ENCODE measurements at regions not wholly inside any gene's neighbourhood (a gene's known extent, or its start where the extent isn't known, plus 50 kb on each side); places are given as distances from the start of the nearest gene placed in this dataset.
"Not testable (repeated sequence)": the region's sequence is repeated elsewhere in the genome, so short reads cannot be mapped to it uniquely, and the experiment has no call there.

DNA sequence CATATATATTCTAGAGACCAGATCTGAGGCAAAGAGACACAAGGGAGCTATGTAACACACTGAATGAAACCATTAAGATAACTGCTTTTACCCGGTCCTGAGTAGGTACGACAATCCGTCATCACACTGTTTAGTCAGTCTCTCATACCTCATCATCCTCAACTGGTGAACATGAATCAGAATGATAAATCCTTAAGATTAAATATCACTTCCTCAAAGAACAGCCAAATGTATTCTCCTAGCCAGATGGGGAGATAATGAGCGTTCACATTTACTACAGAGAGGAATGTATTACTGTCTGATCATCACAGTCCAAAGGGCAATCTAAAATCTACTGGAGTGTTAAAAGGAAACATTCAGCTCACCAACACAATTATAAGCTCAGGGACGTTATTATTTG lies 319.4 kb upstream of the STAC start:
- no peak overlapping the region for H2BK15ac ChIP-seq (replicated peaks; ENCODE audit: low read depth)
- no peak for DNase-seq
- no peak overlapping the region for H4K5ac ChIP-seq (ENCODE audit: low read length)
- no peaks in the 10 kb centered on the region for H3K36me3 ChIP-seq (ENCODE audit: control insufficient read depth, insufficient read depth, low read length)
- no peak overlapping the region for H3K4me2 ChIP-seq (ENCODE audit: low read length)
- no peaks in the 10 kb centered on the region for H3K27me3 ChIP-seq (ENCODE audit: insufficient read depth, low read length, poor library complexity)
- no peak overlapping the region for H4K8ac ChIP-seq (ENCODE audit: low read depth, low read length)
- H3K9ac ChIP-seq (ENCODE audit: low read length) = no peak overlapping the region
- no peak overlapping the region for H3K18ac ChIP-seq (ENCODE audit: low read length)
- no peak overlapping the region for H2BK120ac ChIP-seq (ENCODE audit: low read depth, low read length)
- H3K23ac ChIP-seq (ENCODE audit: low read length) = no peak overlapping the region
- H3K4me3 ChIP-seq (ENCODE audit: low read length) = no peak overlapping the region
- H3K79me1 ChIP-seq (ENCODE audit: low read length) = no peaks in the 10 kb centered on the region
- no peaks in the 10 kb centered on the region for H3K4me1 ChIP-seq (ENCODE audit: control insufficient read depth, low read depth, low read length)
- no CpG with 5 or more reads among the region's 5 CpGs for WGBS (ENCODE audit: extremely low coverage, insufficient coverage, low lambda C conversion rate)
- no peak overlapping the region for H2BK5ac ChIP-seq (ENCODE audit: low read length)
- no peak overlapping the region for H2AK5ac ChIP-seq (ENCODE audit: low read length)
- H3K79me2 ChIP-seq (ENCODE audit: control insufficient read depth, insufficient read depth, low read length) = no peaks in the 10 kb centered on the region
- H3K4ac ChIP-seq (ENCODE audit: low read depth, low read length) = no peak overlapping the region
- H3K27ac ChIP-seq (ENCODE audit: low read depth, low read length) = no peak overlapping the region
- no peak overlapping the region for H3K56ac ChIP-seq (ENCODE audit: low read length)

- Histone ChIP-seq H3K18ac (ENCODE audit: low read length) (no peak overlapping the region), H3K4me3 (ENCODE audit: low read length) (no peak overlapping the region), H3K79me2 (ENCODE audit: control insufficient read depth, insufficient read depth, low read length) (no peaks in the 10 kb centered on the region), H2BK15ac (replicated peaks; ENCODE audit: low read depth) (no peak overlapping the region), H4K5ac (ENCODE audit: low read length) (no peak overlapping the region), H2AK5ac (ENCODE audit: low read length) (no peak overlapping the region), H3K56ac (ENCODE audit: low read length) (no peak overlapping the region), H2BK120ac (ENCODE audit: low read depth, low read length) (no peak overlapping the region), H3K36me3 (ENCODE audit: control insufficient read depth, insufficient read depth, low read length) (no peaks in the 10 kb centered on the region), H3K9ac (ENCODE audit: low read length) (no peak overlapping the region), H3K27me3 (ENCODE audit: insufficient read depth, low read length, poor library complexity) (no peaks in the 10 kb centered on the region), H3K4ac (ENCODE audit: low read depth, low read length) (no peak overlapping the region), H3K27ac (ENCODE audit: low read depth, low read length) (no peak overlapping the region), H3K4me2 (ENCODE audit: low read length) (no peak overlapping the region), H2BK5ac (ENCODE audit: low read length) (no peak overlapping the region), H4K8ac (ENCODE audit: low read depth, low read length) (no peak overlapping the region), H3K79me1 (ENCODE audit: low read length) (no peaks in the 10 kb centered on the region), H3K23ac (ENCODE audit: low read length) (no peak overlapping the region), H3K4me1 (ENCODE audit: control insufficient read depth, low read depth, low read length) (no peaks in the 10 kb centered on the region)
- WGBS (ENCODE audit: extremely low coverage, insufficient coverage, low lambda C conversion rate) = 100% methylated on average over 1 of the region's 2 CpGs
- DNase-seq = no peak
Measured at GRCh38 chr3:36063992-36064391, 316.3 kb upstream of the STAC start.

GRCh38 chr3:36065321-36065720 lies 315.0 kb upstream of the STAC start:
- H3K9ac ChIP-seq (ENCODE audit: low read length) = no peak overlapping the region
- WGBS (ENCODE audit: extremely low coverage, insufficient coverage, low lambda C conversion rate) = no CpG with 5 or more reads among the region's 2 CpGs
- H3K4ac ChIP-seq (ENCODE audit: low read depth, low read length) = no peak overlapping the region
- H3K4me2 ChIP-seq (ENCODE audit: low read length) = no peak overlapping the region
- H3K27me3 ChIP-seq (ENCODE audit: insufficient read depth, low read length, poor library complexity) = no peaks in the 10 kb centered on the region
- H3K36me3 ChIP-seq (ENCODE audit: control insufficient read depth, insufficient read depth, low read length) = no peaks in the 10 kb centered on the region
- no peak overlapping the region for H3K23ac ChIP-seq (ENCODE audit: low read length)
- no peak overlapping the region for H3K18ac ChIP-seq (ENCODE audit: low read length)
- H3K56ac ChIP-seq (ENCODE audit: low read length) = no peak overlapping the region
- H3K4me3 ChIP-seq (ENCODE audit: low read length) = no peak overlapping the region
- no peak overlapping the region for H4K5ac ChIP-seq (ENCODE audit: low read length)
- H2BK120ac ChIP-seq (ENCODE audit: low read depth, low read length) = no peak overlapping the region
- H3K27ac ChIP-seq (ENCODE audit: low read depth, low read length) = no peak overlapping the region
- H2BK5ac ChIP-seq (ENCODE audit: low read length) = no peak overlapping the region
- no peaks in the 10 kb centered on the region for H3K4me1 ChIP-seq (ENCODE audit: control insufficient read depth, low read depth, low read length)
- H3K79me1 ChIP-seq (ENCODE audit: low read length) = no peaks in the 10 kb centered on the region
- no peaks in the 10 kb centered on the region for H3K79me2 ChIP-seq (ENCODE audit: control insufficient read depth, insufficient read depth, low read length)
- no peak for DNase-seq
- no peak overlapping the region for H4K8ac ChIP-seq (ENCODE audit: low read depth, low read length)
- no peak overlapping the region for H2AK5ac ChIP-seq (ENCODE audit: low read length)
- H2BK15ac ChIP-seq (replicated peaks; ENCODE audit: low read depth) = no peak overlapping the region

GRCh38 chr3:36075491-36075890 lies 304.8 kb upstream of the STAC start:
- DNase-seq = no peak
- no peaks in the 10 kb centered on the region for H3K79me2 ChIP-seq (ENCODE audit: control insufficient read depth, insufficient read depth, low read length)
- H3K9ac ChIP-seq (ENCODE audit: low read length) = no peak overlapping the region
- H2BK5ac ChIP-seq (ENCODE audit: low read length) = no peak overlapping the region
- H3K27ac ChIP-seq (ENCODE audit: low read depth, low read length) = no peak overlapping the region
- H4K5ac ChIP-seq (ENCODE audit: low read length) = no peak overlapping the region
- H3K18ac ChIP-seq (ENCODE audit: low read length) = no peak overlapping the region
- H3K36me3 ChIP-seq (ENCODE audit: control insufficient read depth, insufficient read depth, low read length) = no peaks in the 10 kb centered on the region
- no peaks in the 10 kb centered on the region for H3K27me3 ChIP-seq (ENCODE audit: insufficient read depth, low read length, poor library complexity)
- no peak overlapping the region for H3K23ac ChIP-seq (ENCODE audit: low read length)
- no peak overlapping the region for H2BK120ac ChIP-seq (ENCODE audit: low read depth, low read length)
- no peaks in the 10 kb centered on the region for H3K79me1 ChIP-seq (ENCODE audit: low read length)
- no CpG with 5 or more reads among the region's 3 CpGs for whole genome bisulfite sequencing (ENCODE audit: extremely low coverage, insufficient coverage, low lambda C conversion rate)
- H3K56ac ChIP-seq (ENCODE audit: low read length) = no peak overlapping the region
- H3K4ac ChIP-seq (ENCODE audit: low read depth, low read length) = no peak overlapping the region
- H3K4me1 ChIP-seq (ENCODE audit: control insufficient read depth, low read depth, low read length) = no peaks in the 10 kb centered on the region
- H2AK5ac ChIP-seq (ENCODE audit: low read length) = no peak overlapping the region
- H4K8ac ChIP-seq (ENCODE audit: low read depth, low read length) = no peak overlapping the region
- no peak overlapping the region for H2BK15ac ChIP-seq (replicated peaks; ENCODE audit: low read depth)
- H3K4me2 ChIP-seq (ENCODE audit: low read length) = no peak overlapping the region
- no peak overlapping the region for H3K4me3 ChIP-seq (ENCODE audit: low read length)

- DNase-seq = no peak
- Histone ChIP-seq H3K79me2 (ENCODE audit: control insufficient read depth, insufficient read depth, low read length) (no peaks in the 10 kb centered on the region), H3K23ac (ENCODE audit: low read length) (no peak overlapping the region), H3K27ac (ENCODE audit: low read depth, low read length) (no peak overlapping the region), H4K8ac (ENCODE audit: low read depth, low read length) (no peak overlapping the region), H3K4me3 (ENCODE audit: low read length) (no peak overlapping the region), H2AK5ac (ENCODE audit: low read length) (no peak overlapping the region), H3K56ac (ENCODE audit: low read length) (no peak overlapping the region), H2BK5ac (ENCODE audit: low read length) (no peak overlapping the region), H3K18ac (ENCODE audit: low read length) (no peak overlapping the region), H2BK15ac (replicated peaks; ENCODE audit: low read depth) (no peak overlapping the region), H3K4ac (ENCODE audit: low read depth, low read length) (no peak overlapping the region), H3K4me2 (ENCODE audit: low read length) (no peak overlapping the region), H4K5ac (ENCODE audit: low read length) (no peak overlapping the region), H3K4me1 (ENCODE audit: control insufficient read depth, low read depth, low read length) (no peaks in the 10 kb centered on the region), H2BK120ac (ENCODE audit: low read depth, low read length) (no peak overlapping the region), H3K9ac (ENCODE audit: low read length) (no peak overlapping the region), H3K36me3 (ENCODE audit: control insufficient read depth, insufficient read depth, low read length) (no peaks in the 10 kb centered on the region), H3K27me3 (ENCODE audit: insufficient read depth, low read length, poor library complexity) (no peaks in the 10 kb centered on the region), H3K79me1 (ENCODE audit: low read length) (no peaks in the 10 kb centered on the region)
- WGBS (ENCODE audit: extremely low coverage, insufficient coverage, low lambda C conversion rate) = no CpG with 5 or more reads among the region's 5 CpGs
Measured at GRCh38 chr3:36077320-36077719, 303.0 kb upstream of the STAC start.

DNA sequence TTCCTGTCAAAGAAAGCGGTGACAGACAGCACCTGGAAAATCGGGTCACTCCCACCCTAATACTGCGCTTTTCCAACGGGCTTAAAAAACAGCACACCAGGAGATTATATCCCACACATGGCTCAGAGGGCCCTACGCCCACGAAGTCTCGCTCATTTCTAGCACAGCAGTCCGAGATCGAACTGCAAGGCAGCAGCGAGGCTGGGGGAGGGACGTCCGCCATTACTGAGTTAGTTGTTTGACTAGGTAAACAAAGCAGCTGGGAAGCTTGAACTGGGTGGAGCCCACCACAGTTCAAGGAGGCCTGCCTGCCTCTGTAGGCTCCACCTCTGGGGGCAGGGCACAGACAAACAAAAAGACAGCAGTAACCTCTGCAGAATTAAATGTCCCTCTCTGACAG lies 297.3 kb upstream of the STAC start:
- H3K56ac ChIP-seq (ENCODE audit: low read length); H2BK120ac ChIP-seq (ENCODE audit: low read depth, low read length); H2BK5ac ChIP-seq (ENCODE audit: low read length); H3K27me3 ChIP-seq (ENCODE audit: insufficient read depth, low read length, poor library complexity); H3K23ac ChIP-seq (ENCODE audit: low read length); H3K27ac ChIP-seq (ENCODE audit: low read depth, low read length); DNase-seq; H3K4me2 ChIP-seq (ENCODE audit: low read length); H3K79me1 ChIP-seq (ENCODE audit: low read length); H2BK15ac ChIP-seq (replicated peaks; ENCODE audit: low read depth); H3K9ac ChIP-seq (ENCODE audit: low read length); H4K5ac ChIP-seq (ENCODE audit: low read length); H3K4me3 ChIP-seq (ENCODE audit: low read length); H3K36me3 ChIP-seq (ENCODE audit: control insufficient read depth, insufficient read depth, low read length); H3K4me1 ChIP-seq (ENCODE audit: control insufficient read depth, low read depth, low read length); H3K18ac ChIP-seq (ENCODE audit: low read length); H2AK5ac ChIP-seq (ENCODE audit: low read length); H3K79me2 ChIP-seq (ENCODE audit: control insufficient read depth, insufficient read depth, low read length); H4K8ac ChIP-seq (ENCODE audit: low read depth, low read length); H3K4ac ChIP-seq (ENCODE audit: low read depth, low read length): not testable (repeated sequence)
- no CpG with 5 or more reads among the region's 12 CpGs for WGBS (ENCODE audit: extremely low coverage, insufficient coverage, low lambda C conversion rate)

Data from mesendoderm (in vitro differentiated cells).